ENCODE measurements at regions not wholly inside any gene's neighbourhood (a gene's known extent, or its start where the extent isn't known, plus 50 kb on each side); places are given as distances from the start of the nearest gene placed in this dataset.

GRCh38 chr14:66115740-66116502 is 370.2 kb upstream of the CCDC196 start:
- no peak for DNase-seq (ENCODE audit: low read depth)

GRCh38 chr14:66116732-66117131 is 369.4 kb upstream of the CCDC196 start:
- no peak for DNase-seq (ENCODE audit: low read depth)

- no peak for DNase-seq (ENCODE audit: low read depth)
These were observed 368.6 kb upstream of the CCDC196 start for GRCh38 chr14:66117600-66117999.

- DNase-seq (ENCODE audit: low read depth), result no peak
These were observed 366.5 kb upstream of the CCDC196 start for GRCh38 chr14:66119606-66120231.

- no peak for DNase-seq (ENCODE audit: low read depth)
These were observed 365.8 kb upstream of the CCDC196 start for GRCh38 chr14:66120402-66120801.

GRCh38 chr14:66121859-66122258 is 364.3 kb upstream of the CCDC196 start:
- no peak for DNase-seq (ENCODE audit: low read depth)

GRCh38 chr14:66129224-66129623 is 356.9 kb upstream of the CCDC196 start:
- no peak for DNase-seq (ENCODE audit: low read depth)

GRCh38 chr14:66131111-66131510 is 355.1 kb upstream of the CCDC196 start:
- no peak for DNase-seq (ENCODE audit: low read depth)

GRCh38 chr14:66133666-66134065 is 352.5 kb upstream of the CCDC196 start:
- no peak for DNase-seq (ENCODE audit: low read depth)

GRCh38 chr14:66135831-66136230 is 350.3 kb upstream of the CCDC196 start:
- no peak for DNase-seq (ENCODE audit: low read depth)

GRCh38 chr14:66137081-66137480 is 349.1 kb upstream of the CCDC196 start:
- no peak for DNase-seq (ENCODE audit: low read depth)

- DNase-seq (ENCODE audit: low read depth), result no peak
These were observed 346.7 kb upstream of the CCDC196 start for GRCh38 chr14:66139432-66139831.

GRCh38 chr14:66140213-66140918 is 345.8 kb upstream of the CCDC196 start:
- no peak for DNase-seq (ENCODE audit: low read depth)

- DNase-seq (ENCODE audit: low read depth), result no peak
These were observed 345.2 kb upstream of the CCDC196 start for GRCh38 chr14:66140963-66141362.

- no peak for DNase-seq (ENCODE audit: low read depth)
These were observed 344.4 kb upstream of the CCDC196 start for GRCh38 chr14:66141733-66142132.

GRCh38 chr14:66143387-66144112 is 342.6 kb upstream of the CCDC196 start:
- DNase-seq (ENCODE audit: low read depth), result no peak

GRCh38 chr14:66152302-66152701 is 333.9 kb upstream of the CCDC196 start:
- no peak for DNase-seq (ENCODE audit: low read depth)

GRCh38 chr14:66152747-66153146 is 333.4 kb upstream of the CCDC196 start:
- DNase-seq (ENCODE audit: low read depth), result no peak

- DNase-seq (ENCODE audit: low read depth), result no peak
These were observed 323.1 kb upstream of the CCDC196 start for GRCh38 chr14:66163023-66163422.

GRCh38 chr14:66165337-66165736 is 320.8 kb upstream of the CCDC196 start:
- no peak for DNase-seq (ENCODE audit: low read depth)

- no peak for DNase-seq (ENCODE audit: low read depth)
These were observed 311.7 kb upstream of the CCDC196 start for GRCh38 chr14:66174453-66174891.

GRCh38 chr14:66177935-66178334 is 308.2 kb upstream of the CCDC196 start:
- DNase-seq (ENCODE audit: low read depth), result no peak

Data from T follicular helper cell (primary cell).